A549 (cell line): ENCODE measurements at regions not wholly inside any gene's neighbourhood (a gene's known extent, or its start where the extent isn't known, plus 50 kb on each side); places are given as distances from the start of the nearest gene placed in this dataset.
"Not testable (repeated sequence)": the region's sequence is repeated elsewhere in the genome, so short reads cannot be mapped to it uniquely, and the experiment has no call there.

Experiments used
- ATAC-seq, 2 experiments: fragments of 200-7000 bp in 1 of 2; fragments of >200 bp in 1 of 2; cut with Nextera tagmentation in 1 of 2; cut with Tn5 transposase in 1 of 2; 3 replicates each; pipeline versions ENCODE4 v1.8.0 to v1.9.1; 2018 to 2020; ENCODE audit warnings: mild to moderate bottlenecking in 1 of 2, moderate library complexity in 1 of 2
- CTCF ChIA-PET: fragments of 300-600 bp; sonication (Branson Sonifier 250); formaldehyde crosslinking; extraction: SDS; loops from one replicate; lab custom pipeline; 2021; ENCODE audit warnings: antibody characterized with exemption, inconsistent platforms; lab: Yijun Ruan, JAX
- POLR2A ChIA-PET: fragments of 350-600 bp; formaldehyde crosslinking; extraction: SDS; loops from one replicate; lab custom pipeline; 2021; ENCODE audit warnings: antibody characterized with exemption, inconsistent platforms; lab: Yijun Ruan, JAX
- DNase-seq, 2 experiments: peaks; one replicate each; pipeline versions ENCODE4 v3.0.0 to v3.0.0-alpha.2; 2011 to 2016; ENCODE audit warnings: low read depth in 1 of 2, low spot score in 1 of 2
- FAIRE-seq: peaks from 2 replicates; lab custom pipeline; 2011; peaks lifted over from hg19 to GRCh38; lab: Jason Lieb, UNC
- H3K27ac ChIP-seq, 2 experiments: fragments of >200 bp; sonication (Bioruptor Twin); formaldehyde crosslinking; 3 replicates each; pipeline ENCODE4 v1.5.1; 2016 to 2017
- H3K4me1 ChIP-seq: fragments of >200 bp; sonication (Bioruptor Twin); formaldehyde crosslinking; 3 replicates; pipeline ENCODE4 v1.6.1; 2016
- H3K4me2 ChIP-seq: fragments of >200 bp; sonication (Bioruptor Twin); formaldehyde crosslinking; 3 replicates; pipeline ENCODE4 v1.6.1; 2016
- H3K4me3 ChIP-seq: fragments of >200 bp; sonication (Bioruptor Twin); formaldehyde crosslinking; 3 replicates; pipeline ENCODE4 v1.5.1; 2016
- H3K9me3 ChIP-seq: fragments of >200 bp; sonication (Bioruptor Twin); formaldehyde crosslinking; 3 replicates; pipeline ENCODE4 v1.6.1; 2016
- BCL3 ChIP-seq: fragments of >200 bp; sonication (Bioruptor Twin); formaldehyde crosslinking; IDR thresholded peaks from 3 replicates; pipeline ENCODE4 v1.6.1; 2016
- BHLHE40 ChIP-seq: IDR thresholded peaks from 2 replicates; pipeline ENCODE4 v1.6.1; 2012; ENCODE audit warnings: low read depth, low read length, inconsistent platforms
- CEBPB ChIP-seq, 2 experiments: fragments of >200 bp in 1 of 2; sonication (Bioruptor Twin) in 1 of 2; formaldehyde crosslinking in 1 of 2; IDR thresholded peaks; 2 replicates each; pipeline ENCODE4 v1.6.1; 2012 to 2016
- CHD2 ChIP-seq: fragments of 150-350 bp; IDR thresholded peaks from 2 replicates; pipeline ENCODE4 v1.6.1; 2014; ENCODE audit warnings: low read length; ENCODE audit not compliant: partially characterized antibody
- FOSB ChIP-seq: fragments of 250-450 bp; sonication (Bioruptor Pico); IDR thresholded peaks from 2 replicates; pipeline ENCODE4 v1.5.0; 2020; ENCODE audit warnings: mild to moderate bottlenecking, moderate library complexity
- FOSL2 ChIP-seq, 2 experiments: fragments of 450-650 bp in 1 of 2; fragments of >200 bp in 1 of 2; sonication (Bioruptor Twin) in 1 of 2; formaldehyde crosslinking; IDR thresholded peaks; 2 replicates each; pipeline versions ENCODE4 v1.5.0 to v1.6.1; 2016 to 2020; ENCODE audit warnings: mild to moderate bottlenecking in 1 of 2, moderate library complexity in 1 of 2
- GATA3 ChIP-seq: IDR thresholded peaks from 2 replicates; pipeline ENCODE4 v1.6.1; 2012; ENCODE audit warnings: borderline replicate concordance
- HDAC2 ChIP-seq: fragments of 200-600 bp; sonication (generic); IDR thresholded peaks from 2 replicates; pipeline ENCODE4 v1.6.1; 2016
- HMGXB4 ChIP-seq: fragments of 250-450 bp; sonication (Bioruptor Pico); IDR thresholded peaks from 2 replicates; pipeline ENCODE4 v1.5.0; 2021; ENCODE audit warnings: mild to moderate bottlenecking, moderate library complexity, borderline replicate concordance
- HOXA7 ChIP-seq: fragments of 250-450 bp; sonication (Bioruptor Pico); IDR thresholded peaks from 2 replicates; pipeline ENCODE4 v1.5.0; 2020; ENCODE audit warnings: mild to moderate bottlenecking, moderate library complexity
- HOXB13 ChIP-seq: fragments of 250-450 bp; sonication (Bioruptor Pico); IDR thresholded peaks from 2 replicates; pipeline ENCODE4 v1.5.0; 2020; ENCODE audit warnings: low read depth, mild to moderate bottlenecking, moderate library complexity
- JUNB ChIP-seq: fragments of >200 bp; sonication (Bioruptor Twin); formaldehyde crosslinking; IDR thresholded peaks from 2 replicates; pipeline ENCODE4 v1.6.1; 2016
- NPAS2 ChIP-seq: fragments of 250-450 bp; sonication (Bioruptor Pico); IDR thresholded peaks from 2 replicates; pipeline ENCODE4 v1.8.0; 2022; ENCODE audit warnings: mild to moderate bottlenecking, moderate library complexity, borderline replicate concordance
- POLR2AphosphoS2 ChIP-seq: conservative IDR thresholded peaks from 2 replicates; pipeline ENCODE4 v1.6.1; 2012; ENCODE audit warnings: low read length, improper control_type of control experiment, inconsistent platforms
- RFX5 ChIP-seq: fragments of 450-650 bp; IDR thresholded peaks from 2 replicates; pipeline ENCODE4 v1.7.1; 2014; ENCODE audit warnings: antibody characterized with exemption, mild to moderate bottlenecking, moderate library complexity
- RNF2 ChIP-seq: fragments of 200-600 bp; sonication (generic); IDR thresholded peaks from 2 replicates; pipeline ENCODE4 v1.6.1; 2016; ENCODE audit warnings: low read depth, mild to moderate bottlenecking, antibody characterized with exemption, moderate library complexity, borderline replicate concordance
- SMC3 ChIP-seq: fragments of >200 bp; sonication (Bioruptor Twin); formaldehyde crosslinking; IDR thresholded peaks from 3 replicates; pipeline ENCODE4 v1.6.1; 2018; ENCODE audit warnings: inconsistent platforms
- TFCP2L1 ChIP-seq: fragments of 250-450 bp; sonication (Bioruptor Pico); IDR thresholded peaks from 2 replicates; pipeline ENCODE4 v1.5.0; 2021; ENCODE audit warnings: mild to moderate bottlenecking
- ZC3H11A ChIP-seq: fragments of 450-650 bp; IDR thresholded peaks from 2 replicates; pipeline ENCODE4 v1.6.1; 2014; ENCODE audit warnings: antibody characterized with exemption, mild to moderate bottlenecking
- WGBS: methylation state at CpG from one replicate; pipeline ENCODE4 v1.1.6; 2017; ENCODE audit errors: missing lambda C conversion rate; 5-methylcytosine and 5-hydroxymethylcytosine counted together
- TF ChIP-seq, protein P1 (sequence below): fragments of 450-650 bp; IDR thresholded peaks from 2 replicates; pipeline ENCODE4 v1.6.1; 2014; ENCODE audit warnings: antibody characterized with exemption
- TF ChIP-seq, protein P2 (sequence below): IDR thresholded peaks from 2 replicates; pipeline ENCODE4 v1.6.1; 2012

DNA sequence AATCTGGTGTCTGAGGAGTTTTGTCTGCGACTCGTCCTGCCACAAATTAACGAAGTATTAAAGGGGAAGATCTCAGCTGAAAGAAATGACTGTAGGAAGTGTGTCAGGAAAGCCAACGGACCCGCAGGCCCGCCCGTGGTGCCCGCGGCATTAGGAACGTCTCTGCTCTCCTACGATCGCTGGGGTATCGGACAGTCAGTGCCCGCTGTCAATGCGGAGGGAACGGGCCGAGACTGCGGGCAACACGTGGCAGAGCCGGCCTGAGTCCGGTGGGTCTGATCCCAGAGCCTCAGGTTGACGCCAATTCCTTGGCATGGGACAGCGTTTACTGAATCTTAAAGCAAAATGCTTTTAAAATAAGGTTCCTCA is 128.7 kb downstream of the KBTBD2 start:
- ChIA-PET POLR2A (interaction anchor here (0.6 kb wide), 1 partner anchor 180 kb away, joined by 3 read pairs; no protein-coding TSS in a partner anchor), CTCF (interaction anchor here (0.8 to 2.3 kb wide), 3 partner anchors 9 to 345 kb away, joined by 3 to 13 read pairs (median 3); no protein-coding TSS in a partner anchor)
- DNase-seq (no peak), ATAC-seq (no peak), FAIRE-seq (no peak)
- no peak for TF ChIP-seq NPAS2 (CRISPR knock-in tag)
- TF ChIP-seq RFX5, result no peak
- H3K27ac ChIP-seq, result no peak overlapping the region
- no peak overlapping the region for H3K4me2 ChIP-seq
- 96% methylated on average over 23 of the region's 23 CpGs for WGBS
- no peak overlapping the region for H3K4me3 ChIP-seq
- H3K4me1 ChIP-seq, result peaks cover 6% of the 10 kb centered on the region
- H3K9me3 ChIP-seq, result no peaks in the 10 kb centered on the region

DNA sequence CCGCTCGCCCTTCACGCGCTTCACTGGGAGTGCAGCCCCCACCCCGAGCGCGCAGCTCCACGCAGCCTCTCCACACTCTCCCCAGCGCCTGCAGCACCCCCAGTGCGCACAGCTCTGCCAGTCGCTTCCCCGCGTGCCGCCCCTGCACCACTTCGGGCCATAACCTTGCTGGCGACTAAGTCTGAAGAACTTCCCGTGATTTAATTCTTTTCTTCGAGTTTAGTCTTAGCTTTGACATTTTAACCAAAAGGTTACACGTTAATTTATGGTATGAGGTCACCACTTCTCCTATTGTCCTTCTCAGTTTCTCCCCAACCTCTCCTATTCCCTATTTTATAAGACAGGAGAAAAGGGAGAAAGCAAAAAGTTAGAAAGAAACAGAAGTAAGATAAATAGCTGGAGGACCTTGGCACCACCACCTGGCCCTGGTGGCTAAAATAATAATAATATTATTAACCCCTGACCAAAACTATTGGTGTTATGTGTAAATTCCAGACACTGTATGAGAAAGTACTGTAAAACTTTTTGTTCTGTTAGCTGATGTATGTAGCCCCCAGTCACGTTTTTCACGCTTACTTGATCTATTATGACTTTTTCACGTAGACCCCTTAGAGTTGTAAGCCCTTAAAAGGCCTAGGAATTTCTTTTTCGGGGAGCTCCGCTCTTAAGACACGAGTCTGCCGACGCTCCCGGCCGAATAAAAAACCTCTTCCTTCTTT is 129.2 kb downstream of the KBTBD2 start:
- 92% methylated on average over 29 of the region's 29 CpGs for WGBS
- not testable (repeated sequence) for H3K4me3 ChIP-seq, H3K9me3 ChIP-seq, H3K27ac ChIP-seq, H3K4me1 ChIP-seq, H3K4me2 ChIP-seq, DNase-seq, FAIRE-seq
- peak in 1 of 2 experiments; percentile 81; a peak in 2 of 6 replicates for ATAC-seq
- CTCF ChIA-PET, result interaction anchor here (0.8 to 2.3 kb wide), 3 partner anchors 9 to 345 kb away, joined by 3 to 13 read pairs (median 3); no protein-coding TSS in a partner anchor
- POLR2A ChIA-PET, result interaction anchor here (0.6 kb wide), 1 partner anchor 181 kb away, joined by 3 read pairs; no protein-coding TSS in a partner anchor

DNA sequence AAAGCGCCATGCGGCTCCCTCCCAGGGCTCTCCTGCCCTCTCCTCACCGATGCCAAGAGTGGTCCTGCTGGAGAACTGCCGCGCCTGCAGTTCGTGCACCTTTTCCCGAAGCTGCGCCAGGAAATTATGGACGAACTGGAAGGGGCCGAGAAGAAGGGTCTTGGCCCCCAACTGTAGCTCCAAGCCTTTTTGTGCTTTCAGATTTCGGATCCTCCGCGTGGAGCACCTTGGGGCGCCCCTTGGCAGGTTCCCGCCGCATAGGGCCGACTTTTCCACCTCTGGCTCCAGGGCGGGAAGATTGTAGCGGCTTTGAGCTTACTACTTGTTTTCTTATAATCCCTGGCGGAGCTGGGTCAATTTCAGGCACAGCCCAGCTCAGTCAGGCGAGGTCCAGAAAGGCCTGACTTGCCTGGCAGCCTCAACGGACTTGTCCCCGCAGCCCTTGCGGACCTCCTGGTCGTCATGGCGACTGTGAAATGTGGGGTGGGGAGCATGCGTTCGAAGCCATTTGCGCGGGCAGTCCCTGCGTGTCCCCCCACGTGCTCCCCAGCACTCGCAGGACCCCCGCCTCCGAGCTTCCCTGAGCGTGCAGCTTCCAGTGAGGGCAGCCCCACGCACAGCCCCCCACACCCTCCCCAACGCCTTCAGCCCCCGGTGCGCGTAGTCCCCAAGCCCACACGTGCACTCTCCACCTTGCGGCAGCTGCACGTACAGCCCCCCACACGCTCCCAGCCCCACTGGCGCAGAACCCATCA is 129.9 kb downstream of the KBTBD2 start:
- WGBS, result 97% methylated on average over 35 of the region's 46 CpGs
- Histone ChIP-seq H3K4me1 (peaks cover 6% of the 10 kb centered on the region), H3K4me2 (no peak overlapping the region), H3K4me3 (no peak overlapping the region), H3K27ac (no peak overlapping the region), H3K9me3 (no peaks in the 10 kb centered on the region)
- POLR2A ChIA-PET, result no interaction called here
- CTCF ChIA-PET, result interaction anchor here (1.4 to 2.3 kb wide), 2 partner anchors 10 to 346 kb away, joined by 3 to 13 read pairs; no protein-coding TSS in a partner anchor
- TF ChIP-seq CHD2 (no peak), POLR2AphosphoS2 (no peak), GATA3 (no peak), HMGXB4 (CRISPR knock-in tag) (no peak), ZC3H11A (no peak), TFCP2L1 (CRISPR knock-in tag) (no peak), JUNB (no peak), SMC3 (no peak), RNF2 (no peak), HDAC2 (no peak), HOXA7 (CRISPR knock-in tag) (no peak), CEBPB (IDR thresholded peaks at IDR 0.05) (no peak), BCL3 (no peak), BHLHE40 (no peak), RFX5 (no peak), HOXB13 (CRISPR knock-in tag) (no peak), FOSB (CRISPR knock-in tag) (no peak), FOSL2 (IDR thresholded peaks at IDR 0.05) (no peak), FOSL2 (CRISPR knock-in tag; IDR thresholded peaks at IDR 0.05) (no peak)
- TF ChIP-seq, protein P1, sequence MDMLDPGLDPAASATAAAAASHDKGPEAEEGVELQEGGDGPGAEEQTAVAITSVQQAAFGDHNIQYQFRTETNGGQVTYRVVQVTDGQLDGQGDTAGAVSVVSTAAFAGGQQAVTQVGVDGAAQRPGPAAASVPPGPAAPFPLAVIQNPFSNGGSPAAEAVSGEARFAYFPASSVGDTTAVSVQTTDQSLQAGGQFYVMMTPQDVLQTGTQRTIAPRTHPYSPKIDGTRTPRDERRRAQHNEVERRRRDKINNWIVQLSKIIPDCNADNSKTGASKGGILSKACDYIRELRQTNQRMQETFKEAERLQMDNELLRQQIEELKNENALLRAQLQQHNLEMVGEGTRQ, result no peak
- TF ChIP-seq, protein P2, sequence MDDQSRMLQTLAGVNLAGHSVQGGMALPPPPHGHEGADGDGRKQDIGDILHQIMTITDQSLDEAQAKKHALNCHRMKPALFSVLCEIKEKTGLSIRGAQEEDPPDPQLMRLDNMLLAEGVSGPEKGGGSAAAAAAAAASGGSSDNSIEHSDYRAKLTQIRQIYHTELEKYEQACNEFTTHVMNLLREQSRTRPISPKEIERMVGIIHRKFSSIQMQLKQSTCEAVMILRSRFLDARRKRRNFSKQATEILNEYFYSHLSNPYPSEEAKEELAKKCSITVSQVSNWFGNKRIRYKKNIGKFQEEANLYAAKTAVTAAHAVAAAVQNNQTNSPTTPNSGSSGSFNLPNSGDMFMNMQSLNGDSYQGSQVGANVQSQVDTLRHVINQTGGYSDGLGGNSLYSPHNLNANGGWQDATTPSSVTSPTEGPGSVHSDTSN, result no peak
- no peak for DNase-seq
- FAIRE-seq, result no peak
- ATAC-seq, result no peak

GRCh38 chr7:32760755-32761154 is 130.8 kb downstream of the KBTBD2 start:
- POLR2A ChIA-PET, H3K4me3 ChIP-seq, H3K4me1 ChIP-seq, DNase-seq, H3K4me2 ChIP-seq, FAIRE-seq, ATAC-seq, H3K9me3 ChIP-seq, H3K27ac ChIP-seq: not testable (repeated sequence)
- 88% methylated on average over 5 of the region's 5 CpGs for WGBS
- CTCF ChIA-PET, result interaction anchor here (2.3 kb wide), 1 partner anchor 347 kb away, joined by 13 read pairs; no protein-coding TSS in a partner anchor

- WGBS, result 86% methylated on average over 3 of the region's 3 CpGs
- FAIRE-seq, DNase-seq, CTCF ChIA-PET, H3K4me1 ChIP-seq, ATAC-seq, H3K27ac ChIP-seq, H3K4me2 ChIP-seq, H3K9me3 ChIP-seq, POLR2A ChIA-PET, H3K4me3 ChIP-seq: not testable (repeated sequence)
Observed at GRCh38 chr7:32759859-32760258, 131.7 kb downstream of the KBTBD2 start.
